HG02571 (cell line): ENCODE measurements at regions not wholly inside any gene's neighbourhood (a gene's known extent, or its start where the extent isn't known, plus 50 kb on each side); places are given as distances from the start of the nearest gene placed in this dataset.

Experiments
- ATAC-seq: cut with Tn5 transposase; IDR thresholded peaks from one replicate; pipeline ENCODE4 v1.9.1; 2021; ENCODE audit warnings: mild to moderate bottlenecking, moderate library complexity; ENCODE audit not compliant: unreplicated experiment

GRCh38 chr5:97538912-97539311 lies 355.9 kb upstream of the RIOK2 start:
- no peak for ATAC-seq

- ATAC-seq, result no peak
Measured at GRCh38 chr5:97541864-97542263, 358.8 kb upstream of the RIOK2 start.

GRCh38 chr5:97542469-97542868 lies 359.4 kb upstream of the RIOK2 start:
- ATAC-seq, result no peak

GRCh38 chr5:97543166-97543565 lies 360.1 kb upstream of the RIOK2 start:
- no peak for ATAC-seq

GRCh38 chr5:97544240-97544639 lies 361.2 kb upstream of the RIOK2 start:
- ATAC-seq, result no peak

GRCh38 chr5:97544678-97545077 lies 361.6 kb upstream of the RIOK2 start:
- ATAC-seq, result no peak

- no peak for ATAC-seq
Measured at GRCh38 chr5:97545446-97545845, 362.4 kb upstream of the RIOK2 start.

- ATAC-seq, result no peak
Measured at GRCh38 chr5:97545886-97546535, 363.0 kb upstream of the RIOK2 start.

- no peak for ATAC-seq
Measured at GRCh38 chr5:97547430-97547829, 364.4 kb upstream of the RIOK2 start.

- ATAC-seq, result peak; percentile 74
Measured at GRCh38 chr5:97547999-97548738, 365.1 kb upstream of the RIOK2 start.

GRCh38 chr5:97548739-97549080 lies 365.7 kb upstream of the RIOK2 start:
- ATAC-seq, result no peak

- no peak for ATAC-seq
Measured at GRCh38 chr5:97549496-97549895, 366.4 kb upstream of the RIOK2 start.

- no peak for ATAC-seq
Measured at GRCh38 chr5:97550164-97550563, 367.1 kb upstream of the RIOK2 start.

GRCh38 chr5:97550818-97551217 lies 367.8 kb upstream of the RIOK2 start:
- no peak for ATAC-seq

GRCh38 chr5:97553604-97554452 lies 370.8 kb upstream of the RIOK2 start:
- no peak for ATAC-seq

- no peak for ATAC-seq
Measured at GRCh38 chr5:97554977-97555643, 372.1 kb upstream of the RIOK2 start.

GRCh38 chr5:97555644-97555981 lies 372.6 kb upstream of the RIOK2 start:
- ATAC-seq, result no peak

- no peak for ATAC-seq
Measured at GRCh38 chr5:97559827-97560598, 377.0 kb upstream of the RIOK2 start.

GRCh38 chr5:97560599-97560993 lies 377.5 kb upstream of the RIOK2 start:
- no peak for ATAC-seq

- no peak for ATAC-seq
Measured at GRCh38 chr5:97563050-97563657, 380.1 kb upstream of the RIOK2 start.
